ENCODE measurements at regions not wholly inside any gene's neighbourhood (a gene's known extent, or its start where the extent isn't known, plus 50 kb on each side); places are given as distances from the start of the nearest gene placed in this dataset.
A peak's percentile ranks its signal among the peaks of the same experiment; 100 is the strongest.

DNA sequence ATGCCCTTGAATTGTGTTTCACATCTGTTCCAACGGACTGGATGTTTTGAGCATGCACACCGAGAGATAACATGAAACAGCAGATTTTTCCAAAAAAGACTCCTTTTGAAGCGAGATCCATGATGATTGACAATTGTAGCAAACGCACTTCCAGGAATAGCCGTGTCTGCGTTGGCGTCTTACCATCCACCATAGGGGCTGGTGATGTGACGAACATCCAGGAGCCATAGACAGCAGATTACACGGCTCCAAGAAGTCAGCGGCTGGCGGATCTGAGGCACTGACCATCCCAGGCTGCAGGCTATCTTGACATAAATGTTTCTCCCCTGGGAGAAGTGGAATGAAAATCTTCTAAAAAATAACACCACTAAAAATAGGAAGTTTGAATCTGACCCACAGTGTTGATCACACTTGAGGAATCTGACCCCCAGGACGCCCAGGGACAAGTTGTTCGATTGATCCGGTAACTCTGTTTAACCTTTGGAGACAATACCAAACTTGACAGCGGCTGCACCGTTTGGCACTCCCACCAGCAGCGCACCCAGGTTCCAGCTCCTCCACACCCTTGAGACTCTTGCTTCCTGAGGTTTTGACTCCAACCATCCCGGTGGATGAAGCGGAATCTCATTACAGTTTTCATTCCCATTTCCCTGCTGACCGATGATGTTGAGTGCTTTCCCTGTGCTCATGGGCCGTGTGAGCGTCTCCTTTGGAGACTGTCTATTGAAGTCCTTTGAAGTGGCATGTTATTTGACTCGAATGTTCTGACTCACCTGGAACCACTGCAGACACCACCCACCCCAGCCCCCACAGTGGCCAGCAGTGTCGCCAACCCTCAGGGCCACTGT, 140.0 kb upstream of the GPC1 start:
- no peak for DNase-seq

DNA sequence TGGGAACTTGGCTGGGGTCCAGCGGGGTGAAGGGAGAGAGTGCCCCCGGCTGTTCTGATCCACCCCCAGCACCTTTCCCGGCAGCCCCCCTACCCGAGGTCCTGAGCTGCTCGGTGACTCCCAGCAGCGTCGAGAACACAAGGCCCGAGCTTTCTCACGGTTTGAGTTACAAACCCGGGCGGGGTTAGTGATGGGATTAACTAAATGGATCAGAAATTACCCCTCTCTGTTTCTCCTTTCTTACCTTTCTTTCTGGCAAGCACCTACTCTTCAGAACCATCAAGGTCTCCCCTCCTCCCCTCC, 139.4 kb upstream of the GPC1 start:
- no peak for DNase-seq

DNA sequence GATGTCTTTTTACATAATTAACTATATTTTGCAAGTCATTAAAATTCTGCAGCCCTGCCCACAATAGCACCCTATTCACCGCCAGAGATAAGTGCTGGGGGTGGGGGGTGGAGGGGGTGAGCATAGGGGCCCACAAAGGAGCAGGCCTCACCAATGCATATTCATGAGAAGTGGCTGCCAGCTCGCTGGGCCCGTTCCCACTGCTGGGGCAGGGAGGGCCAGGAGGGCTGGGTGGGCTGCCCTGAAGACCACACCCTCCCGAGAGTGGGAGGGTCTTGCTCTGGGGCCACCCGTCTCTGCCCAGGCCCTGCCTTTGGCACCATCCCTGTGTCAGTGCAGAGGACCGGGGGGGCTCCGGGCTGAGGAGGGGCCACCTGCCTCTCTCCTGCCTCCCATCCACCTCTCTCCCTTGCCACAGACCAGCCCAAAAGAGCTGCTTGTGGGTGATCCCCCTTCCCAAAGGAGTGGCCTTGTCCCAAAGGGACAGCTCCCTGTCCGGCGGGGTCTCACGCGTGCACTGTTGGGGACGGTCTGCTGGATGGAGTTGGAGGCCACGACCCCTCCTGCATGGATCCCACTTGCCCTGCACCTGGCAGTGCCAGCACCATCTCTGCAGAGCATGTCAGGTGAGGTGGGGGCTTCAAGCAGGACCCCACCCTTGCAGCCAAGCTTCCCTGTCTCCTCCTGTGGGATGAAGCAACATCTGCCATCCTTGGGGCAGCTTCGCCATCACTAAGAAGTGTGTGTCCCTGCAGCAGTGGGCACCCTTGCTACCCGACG, 138.8 kb upstream of the GPC1 start:
- peak in 1 of 56 donors; percentile 49 for DNase-seq

DNA sequence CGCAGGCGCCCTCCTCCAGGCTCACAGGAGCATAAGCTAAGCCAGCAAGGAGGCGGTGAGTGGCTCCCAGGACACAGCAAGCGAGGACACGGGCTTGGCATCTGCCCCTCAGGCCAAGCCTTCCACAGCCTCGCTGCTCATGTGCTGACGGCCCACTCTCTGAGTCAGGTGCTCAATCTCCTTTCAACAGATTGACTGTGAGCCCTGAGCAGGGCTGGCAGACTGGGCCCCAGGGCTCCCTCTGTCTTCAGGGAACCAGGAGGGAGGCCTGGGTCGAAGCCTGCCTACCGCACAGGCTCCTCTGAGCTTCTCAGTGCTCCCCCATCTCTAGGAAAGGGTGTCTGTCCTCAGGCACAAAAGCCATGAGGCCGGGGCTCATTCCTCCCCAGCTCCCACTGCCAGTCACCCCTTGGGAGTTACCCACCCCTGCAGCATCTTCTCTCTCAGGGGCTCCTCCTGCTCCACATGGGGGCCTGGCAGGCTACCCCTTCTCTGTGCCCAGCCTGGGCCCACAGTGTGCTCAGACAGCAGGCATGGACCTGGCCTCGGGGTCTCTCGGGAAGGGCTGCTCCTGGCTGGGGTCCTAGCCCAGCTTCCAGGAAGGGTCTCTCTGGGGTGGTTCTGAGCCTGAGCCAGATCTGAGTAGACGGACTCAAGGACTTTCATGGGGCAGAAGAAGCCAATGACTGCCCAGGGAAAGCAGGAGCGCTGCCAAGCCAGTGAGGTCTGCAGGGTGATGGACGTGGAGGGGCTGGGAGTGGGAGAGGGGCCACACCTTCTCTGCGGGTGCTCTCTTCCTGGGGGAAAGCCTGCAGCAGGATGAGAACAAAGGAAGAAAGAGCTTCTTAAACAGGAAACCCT, 138.0 kb upstream of the GPC1 start:
- no peak for DNase-seq

DNA sequence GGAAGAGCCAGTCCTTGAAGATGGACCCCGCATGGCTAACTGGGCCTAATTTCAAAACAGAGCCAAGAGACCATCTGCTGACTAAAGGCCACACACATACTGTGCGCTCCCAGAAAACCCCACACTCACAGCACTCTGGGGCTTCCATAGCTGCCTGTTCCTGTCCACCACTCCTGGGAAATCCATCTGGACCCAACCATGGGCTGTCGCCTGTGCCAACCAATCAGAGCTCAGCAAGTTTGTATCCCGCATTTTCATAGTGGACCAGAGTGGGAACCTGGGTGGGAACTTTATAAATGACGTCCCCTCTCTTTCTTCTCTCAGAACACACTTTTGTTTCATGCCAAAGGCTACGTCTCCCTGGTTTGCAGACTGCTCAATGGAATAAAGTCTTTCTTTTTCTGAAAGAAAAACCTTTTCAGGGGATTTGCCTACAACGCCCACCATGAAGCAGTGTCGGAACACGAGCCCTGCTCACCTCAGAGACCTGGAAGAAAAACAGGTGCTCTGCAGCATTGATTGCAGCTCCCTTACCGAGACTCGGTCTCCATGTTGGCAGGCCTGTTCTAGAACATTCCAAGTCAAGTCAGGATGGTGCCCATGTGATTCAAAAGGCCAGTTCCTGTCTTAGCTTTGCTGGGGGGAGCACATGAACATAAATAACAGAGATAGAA, 137.2 kb upstream of the GPC1 start:
- no peak for DNase-seq

DNA sequence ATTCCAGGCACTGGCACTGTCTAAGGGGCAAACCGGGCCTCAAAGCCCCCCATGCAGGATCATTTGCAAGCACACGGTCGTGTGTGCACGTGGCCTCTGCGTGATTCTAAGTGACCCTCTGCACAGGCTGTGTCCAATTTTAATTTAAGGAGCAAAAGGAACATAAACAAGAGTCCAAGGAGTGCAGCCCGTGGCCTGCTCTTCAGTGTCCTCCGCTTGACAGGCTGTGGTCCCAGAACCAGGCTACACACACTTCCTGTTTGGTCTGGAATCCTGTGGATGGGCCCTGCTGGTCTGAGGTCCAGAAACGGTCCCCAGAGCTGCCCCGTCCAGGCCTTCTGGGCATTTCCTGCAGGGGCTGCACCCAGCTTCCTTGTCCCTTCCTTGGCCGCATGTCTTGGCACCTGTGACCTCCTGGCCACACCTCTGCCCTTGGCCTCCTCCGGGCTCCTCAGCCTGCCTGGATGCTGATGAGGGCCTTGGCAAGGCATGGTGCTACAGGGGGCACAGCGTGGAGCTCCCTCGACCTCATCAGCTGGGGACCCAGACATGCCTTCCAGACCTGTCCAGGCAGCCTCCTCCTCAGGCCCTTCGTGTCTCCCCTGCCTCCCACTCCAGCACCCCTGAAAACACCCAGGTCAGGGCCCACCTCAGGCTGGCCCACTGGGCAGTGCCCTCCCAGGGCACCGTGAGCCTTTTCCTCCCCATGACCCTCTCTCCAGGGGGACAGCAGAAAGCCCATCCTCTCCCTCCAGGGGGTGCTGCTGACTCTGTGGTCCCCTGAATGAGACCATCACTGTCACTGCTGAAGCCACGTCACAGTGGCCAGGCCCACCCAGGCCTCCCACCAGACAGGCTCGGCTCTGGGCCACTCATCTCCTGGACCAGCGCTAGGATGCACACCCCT, 136.4 kb upstream of the GPC1 start:
- no peak for DNase-seq

DNA sequence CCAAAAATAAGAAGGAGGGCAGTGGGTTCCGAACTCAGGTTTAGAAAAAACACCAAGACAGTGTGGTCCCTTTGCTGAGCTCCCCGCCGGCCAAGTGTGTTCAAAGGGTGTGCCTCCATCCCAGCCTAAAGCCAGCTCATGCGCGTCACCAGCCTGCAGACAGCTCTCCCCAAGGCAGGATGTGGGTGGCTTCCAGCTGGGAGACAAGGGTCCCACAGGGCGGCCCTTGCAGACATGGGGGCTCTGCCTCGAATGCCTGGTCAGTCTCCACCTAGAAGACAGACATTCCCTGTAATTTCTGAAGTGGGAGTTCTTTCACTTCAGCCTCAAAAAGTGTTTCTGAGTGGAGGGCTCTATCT, 135.8 kb upstream of the GPC1 start:
- DNase-seq = no peak

DNA sequence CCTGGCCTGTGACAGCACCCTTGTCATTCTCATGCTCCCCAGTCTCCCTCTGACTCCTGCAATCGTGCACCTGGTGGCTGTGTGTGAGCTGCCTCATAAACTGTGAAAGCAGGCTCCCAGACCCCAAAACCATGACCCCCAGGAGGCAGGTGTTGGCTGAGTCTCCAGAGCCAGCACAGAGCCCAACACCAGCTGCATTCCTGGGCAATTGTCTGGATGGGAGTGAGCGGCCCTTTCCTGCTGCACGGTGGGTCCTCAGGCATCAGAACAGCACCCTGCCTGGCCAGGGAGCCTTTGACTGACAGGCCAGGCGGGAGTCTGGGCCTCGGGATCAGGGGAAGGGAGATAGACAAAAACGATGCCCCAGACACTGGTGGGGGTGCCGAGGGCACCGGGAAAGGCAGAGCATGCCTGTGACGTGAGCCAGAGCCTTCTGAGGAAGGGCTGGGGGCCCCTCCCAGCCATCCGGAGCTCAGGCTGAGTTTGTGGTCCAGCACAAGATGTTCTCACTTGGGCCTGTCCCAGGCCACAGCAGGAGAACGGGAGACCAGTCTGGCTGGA, 135.1 kb upstream of the GPC1 start:
- DNase-seq = no peak

DNA sequence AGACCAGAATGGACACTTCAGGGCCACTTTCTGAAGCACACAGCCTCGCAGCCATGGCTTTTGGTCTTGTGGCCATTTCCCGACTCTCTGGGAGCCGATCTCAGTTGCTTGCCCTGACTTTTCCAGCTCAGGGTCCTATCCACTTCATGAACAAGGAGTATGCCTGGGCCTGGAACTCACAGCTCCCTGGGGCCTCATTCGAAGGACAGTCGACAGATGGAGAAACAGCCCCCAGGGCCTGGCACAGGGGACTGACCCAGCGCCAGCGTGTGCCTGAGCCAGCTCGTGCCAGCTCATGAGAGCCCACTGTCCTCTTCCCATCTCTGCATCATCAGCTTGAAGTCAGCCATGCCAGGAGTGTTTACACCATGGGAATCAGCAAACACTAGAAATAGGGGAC, 134.6 kb upstream of the GPC1 start:
- DNase-seq = no peak

DNA sequence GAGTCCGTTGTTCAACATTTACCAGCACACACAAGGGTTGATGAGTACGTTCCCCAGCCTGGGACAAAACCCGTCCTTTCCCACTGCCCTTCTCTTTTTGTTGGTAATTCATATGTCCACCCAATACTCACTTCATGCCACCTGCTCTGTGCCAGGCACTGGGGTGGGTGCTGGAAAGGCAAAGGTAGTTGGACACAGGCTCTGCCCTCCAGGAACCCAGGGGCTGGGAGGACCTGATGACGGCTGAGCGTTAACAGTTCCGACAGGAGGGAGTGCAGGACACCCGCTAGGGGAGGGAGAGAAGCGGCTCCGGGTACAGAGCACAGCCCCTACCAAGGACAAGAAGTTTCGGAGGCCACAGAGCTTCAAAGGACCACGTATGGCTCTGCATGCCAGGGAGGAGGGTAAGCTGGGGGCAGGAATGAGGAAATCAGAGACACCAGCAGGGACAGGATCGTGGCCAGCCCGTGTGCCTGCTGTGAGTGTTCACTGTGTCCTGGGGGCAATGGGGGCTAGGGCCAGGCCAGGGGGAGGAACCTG, 134.1 kb upstream of the GPC1 start:
- DNase-seq = no peak

DNA sequence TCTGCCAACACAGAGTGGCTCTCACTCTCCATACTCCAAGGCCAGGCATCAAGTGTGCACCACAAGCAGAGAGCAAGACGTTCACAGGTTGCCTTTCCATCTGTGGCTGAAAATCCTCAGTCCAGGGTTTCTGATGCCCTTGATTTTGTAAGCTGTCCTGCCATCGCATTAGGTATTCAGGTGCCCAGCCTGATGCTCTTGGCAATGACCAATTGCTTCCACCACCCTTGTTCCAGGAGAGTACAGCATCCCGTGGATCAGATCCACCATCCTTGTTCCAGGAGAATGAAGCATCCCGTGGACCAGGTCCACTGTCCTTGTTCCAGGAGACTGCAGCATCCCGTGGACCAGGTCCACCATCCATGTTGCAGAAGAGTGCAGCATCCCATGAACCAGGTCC, 133.4 kb upstream of the GPC1 start:
- DNase-seq = no peak

DNA sequence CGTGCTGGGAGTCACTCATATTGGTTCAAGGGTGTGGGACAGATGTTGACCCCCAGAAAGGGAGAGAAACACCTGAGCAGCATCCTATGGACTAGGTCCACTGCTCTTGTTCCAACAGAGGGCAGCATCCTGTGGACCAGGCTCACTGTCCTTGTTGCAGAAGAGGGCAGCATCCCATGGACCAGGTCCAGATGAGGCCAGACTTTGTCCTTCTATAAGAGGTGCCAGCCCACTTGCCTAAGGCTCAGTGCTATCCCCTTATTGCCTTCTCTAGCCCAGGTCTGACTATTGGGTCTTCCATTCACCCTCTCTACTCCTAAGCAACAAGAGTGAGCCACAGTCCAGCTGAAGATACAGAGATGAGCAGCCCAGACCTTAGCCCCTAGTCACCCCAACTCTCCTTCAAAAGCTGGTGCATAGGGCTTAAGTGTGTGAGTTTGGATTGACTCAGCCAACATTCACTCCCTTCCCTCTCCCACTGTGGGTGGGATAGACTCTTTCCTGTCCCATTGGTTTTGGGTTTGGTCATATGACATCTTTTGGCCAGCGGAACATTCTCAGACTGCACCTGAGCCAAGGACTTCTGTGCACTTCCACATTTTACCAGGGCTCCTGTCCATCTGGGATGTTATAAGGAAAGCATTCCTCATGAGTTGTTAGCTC, 132.4 kb upstream of the GPC1 start:
- DNase-seq = no peak

DNA sequence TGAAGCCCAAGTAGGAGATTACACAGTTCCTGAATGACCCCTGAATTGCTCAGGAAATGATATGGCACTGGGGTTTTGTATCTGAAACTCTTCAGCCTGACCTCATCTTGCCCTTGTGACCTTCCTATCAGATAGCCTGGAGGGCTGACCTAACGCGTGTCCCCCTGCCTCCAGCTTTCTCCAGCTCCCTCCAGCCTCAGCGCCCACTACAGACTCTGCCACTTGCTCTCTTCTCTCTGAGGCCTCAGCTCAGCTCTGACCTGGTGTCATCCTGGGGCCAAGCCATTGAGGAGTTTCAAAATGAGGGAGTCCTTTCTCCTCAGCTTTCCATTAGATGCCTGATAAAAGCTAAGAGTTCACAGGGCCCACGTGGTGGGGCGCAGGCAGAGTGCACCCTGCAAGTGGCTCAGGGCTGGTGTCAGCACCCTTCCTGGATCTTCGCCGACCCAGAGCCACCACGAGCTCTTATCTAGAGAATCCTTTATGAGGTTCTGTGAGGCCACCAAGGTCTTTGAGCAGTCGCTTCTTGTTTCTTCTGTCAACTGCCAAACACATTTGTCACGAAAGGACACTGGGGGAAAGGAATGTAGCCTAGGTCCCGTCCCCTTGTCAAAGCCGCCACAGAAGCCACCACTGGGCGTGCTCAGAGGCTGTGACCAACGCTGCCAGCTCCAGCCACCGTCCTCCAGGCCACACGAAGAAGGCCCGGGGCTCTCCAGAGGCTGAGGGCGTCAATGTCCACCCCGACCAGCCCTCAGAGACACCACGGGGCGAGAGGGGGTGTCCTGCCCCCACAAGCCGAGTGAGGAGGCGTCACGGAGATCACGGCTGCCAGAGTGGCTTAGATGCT, 131.3 kb upstream of the GPC1 start:
- DNase-seq = no peak

DNA sequence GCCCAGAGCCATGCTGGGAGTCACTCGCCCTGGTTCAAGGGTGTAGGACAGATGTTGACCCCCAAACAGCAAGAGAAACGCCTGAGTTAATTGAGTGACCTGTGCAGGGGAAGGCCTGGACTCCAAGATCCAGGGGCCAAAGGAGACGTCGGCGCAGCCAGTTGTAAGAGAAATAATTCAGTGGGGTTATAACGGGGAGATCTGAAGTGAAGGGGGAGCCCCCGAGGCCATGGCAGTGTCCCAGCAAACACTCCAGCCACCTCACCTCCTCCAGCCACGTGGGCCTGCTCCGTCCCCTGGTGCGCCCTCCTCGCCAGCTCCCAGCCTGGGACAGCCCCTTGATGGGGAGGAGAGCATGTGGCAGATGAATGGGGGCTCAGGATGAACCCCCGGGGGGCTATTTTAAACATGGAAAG, 130.7 kb upstream of the GPC1 start:
- no peak for DNase-seq

DNA sequence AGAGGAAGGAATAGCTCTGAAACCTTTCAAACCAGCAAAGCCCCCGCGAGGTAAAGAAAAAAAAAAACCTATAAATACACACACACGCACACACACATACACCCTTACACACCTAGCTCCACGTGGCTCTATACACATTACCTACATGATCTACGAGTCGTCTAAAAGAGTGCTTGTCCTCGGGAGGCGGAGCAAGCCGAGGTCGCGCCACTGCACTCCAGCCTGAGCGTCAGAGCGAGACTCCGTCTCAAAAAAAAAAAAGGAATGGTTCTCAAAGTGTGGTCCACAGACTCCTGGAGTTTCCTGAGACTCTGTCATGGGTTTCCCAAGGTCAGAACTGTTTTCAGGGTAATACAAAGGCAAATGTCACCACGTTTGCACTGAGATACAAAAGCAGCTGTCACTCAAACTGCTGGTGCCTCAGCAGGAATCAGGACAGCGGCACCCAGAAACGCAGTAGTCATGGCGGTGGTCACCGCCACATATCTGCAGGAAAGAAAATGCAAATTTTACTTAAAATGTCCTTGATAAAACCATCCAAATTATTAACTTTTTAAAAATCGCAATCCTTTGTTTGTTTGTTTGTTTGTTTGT, 130.0 kb upstream of the GPC1 start:
- no peak for DNase-seq

DNA sequence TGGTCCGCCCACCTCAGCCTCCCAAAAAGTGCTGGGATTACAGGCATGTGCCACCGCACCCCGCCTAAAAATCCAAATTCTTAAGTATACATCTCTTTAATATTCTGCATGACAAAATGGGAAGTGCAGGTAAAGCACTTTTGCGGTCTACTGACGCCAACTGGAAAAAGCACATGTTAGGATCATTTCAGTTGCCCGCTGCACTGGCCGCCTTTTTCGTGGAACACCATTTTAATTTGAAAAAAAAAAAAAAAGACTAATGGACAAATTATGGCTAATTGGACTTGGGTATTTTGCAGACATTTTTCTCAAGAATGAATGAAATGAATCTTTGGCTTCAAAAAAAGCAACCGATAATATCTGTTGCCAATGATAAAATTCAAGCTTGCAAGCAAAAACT, 129.3 kb upstream of the GPC1 start:
- no peak for DNase-seq

DNA sequence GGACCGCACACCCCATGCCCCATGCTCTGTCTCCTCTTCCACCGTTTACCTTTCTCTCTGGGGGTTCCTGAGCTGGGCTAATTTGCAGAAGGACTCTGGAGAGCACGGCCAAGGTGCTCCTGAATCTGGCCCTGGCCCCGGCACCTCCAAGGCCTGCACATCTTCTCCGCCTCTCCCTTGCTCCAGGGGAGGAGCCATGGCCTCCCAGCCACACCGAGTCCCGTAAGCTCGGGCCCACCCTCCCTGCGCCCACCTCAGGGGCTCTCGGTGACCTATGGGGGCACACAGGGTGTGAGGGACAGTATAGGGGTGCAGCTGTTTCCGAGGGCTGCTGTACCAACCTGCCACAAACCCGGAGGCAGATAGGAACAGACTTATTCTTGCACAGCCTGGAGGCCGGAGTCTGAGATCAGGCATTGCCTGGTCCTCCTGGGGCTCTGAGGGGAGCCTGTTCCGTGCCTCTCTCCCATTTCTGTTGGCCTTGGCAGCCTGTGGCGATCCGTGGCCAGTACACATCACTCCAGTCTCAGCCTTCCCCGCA, 127.3 kb upstream of the GPC1 start:
- no peak for DNase-seq

DNA sequence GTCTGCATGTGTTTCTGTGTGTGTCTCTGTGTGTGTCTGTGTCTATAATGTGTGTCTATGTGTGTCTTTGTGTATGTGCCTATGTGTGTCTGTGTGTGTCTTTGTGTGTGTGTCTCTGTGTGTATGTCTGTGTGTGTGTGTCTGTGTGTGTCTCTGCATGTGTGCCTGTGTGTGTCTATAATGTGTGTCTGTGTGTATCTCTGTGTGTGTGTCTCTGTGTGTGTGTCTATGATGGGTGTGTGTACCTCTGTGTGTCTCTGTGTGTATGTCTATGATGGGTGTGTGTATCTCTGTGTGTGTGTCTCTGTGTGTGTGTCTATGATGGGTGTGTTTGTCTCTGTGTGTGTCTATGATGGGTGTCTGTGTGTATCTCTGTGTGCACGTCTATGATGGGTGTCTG, 126.2 kb upstream of the GPC1 start:
- DNase-seq = no peak
